OCI-LY7 (cell line): ENCODE measurements at regions not wholly inside any gene's neighbourhood (a gene's known extent, or its start where the extent isn't known, plus 50 kb on each side); places are given as distances from the start of the nearest gene placed in this dataset.

Experiments used
- BruUV-seq: library from RNA; stranded (reverse); fragments of 400-500 nt; replicated peaks from 2 replicates; lab custom pipeline; 2021; lab: Mats Ljungman, UMichigan
- CTCF ChIA-PET: fragments of 300-600 bp; sonication (Branson Sonifier 250); formaldehyde crosslinking; loops from one replicate; lab custom pipeline; 2022; ENCODE audit warnings: antibody characterized with exemption; ENCODE audit not compliant: unreplicated experiment; lab: Charles Lee
- POLR2A ChIA-PET: fragments of 300-600 bp; sonication (Branson Sonifier 250); formaldehyde crosslinking; loops from one replicate; lab custom pipeline; 2022; ENCODE audit warnings: antibody characterized with exemption; lab: Charles Lee
- DNase-seq: peaks from one replicate; pipeline ENCODE4 v3.0.0-alpha.2; 2015; ENCODE audit warnings: low spot score
- H2AFZ ChIP-seq: fragments of 200-600 bp; sonication (generic), shearing (Covaris generic); 2 replicates; pipeline ENCODE4 v1.6.1; 2014; ENCODE audit warnings: mild to moderate bottlenecking, antibody characterized with exemption, low read length, moderate library complexity
- H3K27ac ChIP-seq: fragments of 200-600 bp; sonication (generic); 2 replicates; pipeline ENCODE4 v1.5.1; 2014; ENCODE audit warnings: mixed run types, low read depth, mild to moderate bottlenecking, moderate library complexity, low read length, inconsistent platforms; ENCODE audit not compliant: poor library complexity, severe bottlenecking
- H3K36me3 ChIP-seq: fragments of 200-600 bp; sonication (generic); 2 replicates; pipeline ENCODE4 v1.6.1; 2014; ENCODE audit warnings: mild to moderate bottlenecking, antibody characterized with exemption, low read length, moderate library complexity, mixed read lengths; ENCODE audit not compliant: insufficient read depth
- H3K4me1 ChIP-seq: fragments of 200-600 bp; sonication (generic); 2 replicates; pipeline ENCODE4 v1.5.1; 2014; ENCODE audit warnings: mild to moderate bottlenecking, low read length; ENCODE audit not compliant: insufficient read depth, poor library complexity, severe bottlenecking
- H3K4me2 ChIP-seq: fragments of 200-600 bp; sonication (generic); 2 replicates; pipeline ENCODE4 v1.6.1; 2014; ENCODE audit warnings: mild to moderate bottlenecking, low read length
- H3K4me3 ChIP-seq: fragments of 200-600 bp; sonication (generic); 2 replicates; pipeline ENCODE4 v1.5.1; 2014; ENCODE audit warnings: mild to moderate bottlenecking, low read depth, low read length; ENCODE audit not compliant: poor library complexity, severe bottlenecking
- H3K79me2 ChIP-seq: fragments of 200-600 bp; sonication (generic); 2 replicates; pipeline ENCODE4 v1.6.1; 2016; ENCODE audit warnings: low read depth, mild to moderate bottlenecking, low read length, moderate library complexity, mixed read lengths; ENCODE audit not compliant: insufficient read depth
- H3K9me2 ChIP-seq: fragments of 200-600 bp; sonication (generic); 2 replicates; pipeline ENCODE4 v1.6.1; 2016; ENCODE audit warnings: mild to moderate bottlenecking, low read length, mixed read lengths; ENCODE audit not compliant: insufficient read depth
- H3K9me3 ChIP-seq: fragments of 200-600 bp; sonication (generic); 2 replicates; pipeline ENCODE4 v1.6.1; 2014; ENCODE audit warnings: mild to moderate bottlenecking, mixed run types, low read length, mixed read lengths
- H4K20me1 ChIP-seq: fragments of 200-600 bp; sonication (generic); 2 replicates; pipeline ENCODE4 v1.6.1; 2014; ENCODE audit warnings: mild to moderate bottlenecking, antibody characterized with exemption, low read length, moderate library complexity, mixed read lengths; ENCODE audit not compliant: insufficient read depth
- CTCF ChIP-seq: fragments of 200-600 bp; sonication (generic); conservative IDR thresholded peaks from 2 replicates; pipeline ENCODE4 v1.5.1; 2014; ENCODE audit warnings: mild to moderate bottlenecking, antibody characterized with exemption, low read length, moderate library complexity, mixed read lengths
- EZH2phosphoT487 ChIP-seq: fragments of 200-600 bp; sonication (generic); IDR thresholded peaks from 2 replicates; pipeline ENCODE4 v1.6.1; 2018; ENCODE audit warnings: low read depth, borderline replicate concordance, mild to moderate bottlenecking, mixed run types, antibody characterized with exemption, low read length, moderate library complexity, mixed read lengths
- intact Hi-C: fragments of 100-400 bp; cut with micrococcal nuclease; formaldehyde crosslinking; loops from one replicate; pipeline ENCODE4 v1.10.0; 2022; ENCODE audit not compliant: unreplicated experiment

DNA sequence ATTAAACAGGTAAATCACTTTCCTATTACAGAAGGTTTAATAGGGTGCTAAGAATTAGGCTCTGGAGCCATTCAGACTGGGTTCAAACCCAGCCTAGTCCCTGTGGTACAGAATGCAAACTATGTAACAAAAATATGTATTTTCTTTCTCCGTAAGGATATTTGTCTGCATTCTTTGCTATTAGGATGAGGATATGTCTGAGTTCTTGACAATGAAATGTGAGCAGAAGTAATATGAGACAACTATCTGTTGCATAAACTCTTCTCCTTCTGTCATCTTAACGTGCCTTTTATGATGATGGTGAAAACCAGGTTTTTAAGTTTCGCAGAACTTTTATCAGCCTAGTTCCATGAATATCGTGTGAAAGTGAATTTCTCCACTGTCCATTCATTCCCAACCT lies 1129.1 kb upstream of the ZEB2 start:
- Histone ChIP-seq H3K4me3 (no peak overlapping the region), H3K9me2 (no peaks in the 10 kb centered on the region), H3K79me2 (no peaks in the 10 kb centered on the region), H3K36me3 (no peaks in the 10 kb centered on the region), H4K20me1 (no peaks in the 10 kb centered on the region), H3K9me3 (no peaks in the 10 kb centered on the region), H3K27ac (no peak overlapping the region), H2AFZ (no peak overlapping the region), H3K4me2 (no peak overlapping the region), H3K4me1 (no peaks in the 10 kb centered on the region)
- BruUV-seq = no TSS peak
- no peak for DNase-seq
- intact Hi-C loops = no loop called here
- TF ChIP-seq CTCF (no peak), EZH2phosphoT487 (no peak)
- ChIA-PET CTCF (no interaction called here), POLR2A (no interaction called here)

GRCh38 chr2:145644820-145645302 lies 1124.9 kb upstream of the ZEB2 start:
- H3K79me2 ChIP-seq = no peaks in the 10 kb centered on the region
- H3K4me2 ChIP-seq = no peak overlapping the region
- H2AFZ ChIP-seq = no peak overlapping the region
- CTCF ChIA-PET = no interaction called here
- BruUV-seq = no TSS peak
- POLR2A ChIA-PET = interaction anchor here (0.6 to 2.7 kb wide), 5 partner anchors 8 to 826 kb away, joined by 3 to 6 read pairs (median 3); no protein-coding TSS in a partner anchor
- H3K36me3 ChIP-seq = no peaks in the 10 kb centered on the region
- H3K4me1 ChIP-seq = no peaks in the 10 kb centered on the region
- H3K9me3 ChIP-seq = no peaks in the 10 kb centered on the region
- H3K9me2 ChIP-seq = no peaks in the 10 kb centered on the region
- no peak for DNase-seq
- intact Hi-C loops = no loop called here
- no peak overlapping the region for H3K4me3 ChIP-seq
- H4K20me1 ChIP-seq = no peaks in the 10 kb centered on the region
- no peak for TF ChIP-seq EZH2phosphoT487
- no peak for TF ChIP-seq CTCF
- H3K27ac ChIP-seq = no peak overlapping the region

- Histone ChIP-seq H3K9me3 (no peaks in the 10 kb centered on the region), H3K4me3 (no peak overlapping the region), H4K20me1 (no peaks in the 10 kb centered on the region), H3K9me2 (no peaks in the 10 kb centered on the region; the same call in 1 of the 2 replicates), H3K4me1 (no peaks in the 10 kb centered on the region), H2AFZ (no peak overlapping the region), H3K27ac (no peak overlapping the region), H3K79me2 (no peaks in the 10 kb centered on the region), H3K4me2 (no peak overlapping the region), H3K36me3 (no peaks in the 10 kb centered on the region)
- no peak for DNase-seq
- no TSS peak for BruUV-seq
- CTCF ChIA-PET = no interaction called here
- POLR2A ChIA-PET = interaction anchor here (1.1 kb wide), 1 partner anchor 66 kb away, joined by 3 read pairs; no protein-coding TSS in a partner anchor
- TF ChIP-seq EZH2phosphoT487 (no peak), CTCF (no peak)
- intact Hi-C loops = no loop called here
Observed at GRCh38 chr2:145638675-145639074, 1118.8 kb upstream of the ZEB2 start.
